Limb (tissue), 2 donors: ENCODE measurements at regions not wholly inside any gene's neighbourhood (a gene's known extent, or its start where the extent isn't known, plus 50 kb on each side); places are given as distances from the start of the nearest gene placed in this dataset.
A peak's percentile ranks its signal among the peaks of the same experiment; 100 is the strongest.
"Not testable (repeated sequence)": the region's sequence is repeated elsewhere in the genome, so short reads cannot be mapped to it uniquely, and the experiment has no call there.

Experiments
- DNase-seq, 2 donors: peaks; one replicate each; pipeline ENCODE4 v3.0.0-alpha.2; 2016; ENCODE audit errors: extremely low spot score in 2 of 2

DNA sequence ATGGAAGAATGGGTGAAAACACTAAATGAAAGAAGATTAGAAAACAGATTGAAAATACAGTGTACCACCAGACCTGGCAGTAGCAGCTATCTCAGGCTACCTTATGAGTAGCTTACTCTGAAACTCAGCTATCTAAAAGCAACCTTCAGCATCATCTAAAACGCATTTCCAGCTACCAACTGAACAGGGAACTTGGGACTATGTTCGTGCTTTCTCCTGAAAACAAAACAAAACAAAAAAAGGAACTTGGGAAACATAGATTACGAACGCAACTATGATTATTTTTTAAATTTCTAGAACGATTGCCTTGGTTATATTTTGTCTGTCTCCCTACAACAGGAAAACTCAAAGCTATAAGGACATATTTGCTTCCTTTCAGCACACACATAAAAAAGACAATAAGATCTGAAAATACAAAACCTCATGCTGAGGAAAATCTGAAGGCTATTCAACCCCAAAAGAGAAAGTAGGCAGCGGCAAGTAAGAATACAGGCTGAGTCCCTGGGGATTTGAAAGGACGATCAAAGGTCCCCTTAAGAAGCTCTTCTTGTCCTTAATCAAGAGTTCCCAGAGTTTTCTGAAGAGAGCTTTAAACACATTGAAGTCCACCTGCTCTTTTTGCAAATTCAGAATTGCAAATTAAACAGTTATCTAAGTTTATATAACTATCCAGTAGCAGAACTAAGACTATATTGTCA lies 53.4 kb downstream of the OR2K2 start:
- DNase-seq: no peak

DNA sequence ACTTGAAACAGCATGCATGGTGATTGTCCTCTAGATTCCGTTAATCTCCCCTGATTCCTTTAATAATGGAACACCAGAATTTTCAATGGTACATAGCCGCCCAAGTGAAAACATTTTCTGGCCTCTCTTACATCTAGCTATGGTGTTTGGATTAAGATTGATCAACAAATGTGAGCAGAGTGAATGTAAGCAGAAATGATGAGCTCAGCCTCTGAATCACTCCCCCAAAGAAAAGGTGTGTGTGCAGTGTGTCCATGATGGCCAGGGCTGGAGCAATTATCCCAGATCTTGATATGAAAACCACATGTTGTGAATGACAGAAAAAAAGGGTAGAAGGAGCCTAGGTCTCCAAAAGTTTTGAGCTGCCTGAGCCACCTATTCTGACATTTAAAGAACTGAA lies 55.3 kb downstream of the OR2K2 start:
- DNase-seq: no peak

DNA sequence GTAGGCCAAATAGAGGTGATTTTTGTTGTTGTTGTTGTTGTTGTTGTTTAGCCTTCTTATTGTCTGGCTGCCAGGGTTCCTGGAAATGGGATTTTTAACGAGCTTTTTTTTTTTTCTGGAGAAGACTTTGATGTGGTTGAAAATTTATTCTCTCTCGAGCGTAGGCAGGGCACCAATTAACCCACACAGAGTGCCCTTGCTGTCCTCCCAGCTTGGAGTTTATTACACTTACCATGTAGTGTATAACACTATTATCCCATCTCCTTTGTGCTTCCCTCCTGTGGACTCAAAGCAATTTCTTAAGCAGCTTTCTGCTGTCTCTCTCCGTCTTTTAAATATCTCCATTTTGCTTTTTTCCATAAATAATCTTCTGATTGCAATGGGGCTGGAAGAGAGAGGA lies 57.4 kb downstream of the OR2K2 start:
- no peak for DNase-seq

GRCh38 chr9:111271481-111272080 lies 58.4 kb downstream of the OR2K2 start:
- no peak for DNase-seq

GRCh38 chr9:111271047-111271446 lies 59.0 kb downstream of the OR2K2 start:
- no peak for DNase-seq

DNA sequence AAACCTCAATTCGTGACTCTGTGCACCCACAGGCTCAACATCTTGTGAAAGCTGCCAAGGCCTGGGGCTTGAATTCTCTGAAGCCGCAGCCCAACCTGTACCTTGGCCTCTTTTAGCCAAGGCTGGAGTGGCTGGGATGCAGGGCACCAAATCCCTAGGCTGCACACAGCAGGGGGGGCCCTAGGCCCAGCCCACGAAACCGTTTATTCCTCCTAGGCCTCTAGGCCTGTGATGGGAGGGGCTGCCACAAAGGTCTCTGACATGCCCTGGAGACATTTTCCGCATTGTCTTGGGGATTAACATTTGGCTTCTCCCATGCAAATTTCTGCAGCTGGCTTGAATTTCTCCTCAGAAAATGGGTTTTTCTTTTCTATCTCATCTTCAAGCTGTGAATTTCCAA lies 64.0 kb downstream of the OR2K2 start:
- not testable (repeated sequence) for DNase-seq

GRCh38 chr9:111263116-111263515 lies 66.9 kb downstream of the OR2K2 start:
- no peak for DNase-seq

DNA sequence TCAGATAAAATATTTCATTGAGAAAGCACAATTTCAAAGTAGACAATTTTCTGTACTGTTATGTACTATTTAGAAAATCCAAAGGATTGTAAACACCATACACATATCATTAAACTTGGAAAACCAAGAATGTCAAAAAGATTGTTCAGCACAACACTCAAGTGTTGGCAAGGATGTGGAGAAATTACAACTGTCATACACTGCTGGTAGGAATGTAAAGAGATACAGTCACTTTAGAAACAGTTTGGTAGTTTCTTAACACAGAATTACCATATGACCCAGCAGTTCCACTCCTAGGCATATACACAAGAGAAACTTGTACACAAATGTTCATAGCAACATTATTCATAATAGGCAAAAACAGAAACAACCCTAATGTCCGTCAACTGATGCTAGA lies 71.2 kb downstream of the OR2K2 start:
- no peak for DNase-seq

DNA sequence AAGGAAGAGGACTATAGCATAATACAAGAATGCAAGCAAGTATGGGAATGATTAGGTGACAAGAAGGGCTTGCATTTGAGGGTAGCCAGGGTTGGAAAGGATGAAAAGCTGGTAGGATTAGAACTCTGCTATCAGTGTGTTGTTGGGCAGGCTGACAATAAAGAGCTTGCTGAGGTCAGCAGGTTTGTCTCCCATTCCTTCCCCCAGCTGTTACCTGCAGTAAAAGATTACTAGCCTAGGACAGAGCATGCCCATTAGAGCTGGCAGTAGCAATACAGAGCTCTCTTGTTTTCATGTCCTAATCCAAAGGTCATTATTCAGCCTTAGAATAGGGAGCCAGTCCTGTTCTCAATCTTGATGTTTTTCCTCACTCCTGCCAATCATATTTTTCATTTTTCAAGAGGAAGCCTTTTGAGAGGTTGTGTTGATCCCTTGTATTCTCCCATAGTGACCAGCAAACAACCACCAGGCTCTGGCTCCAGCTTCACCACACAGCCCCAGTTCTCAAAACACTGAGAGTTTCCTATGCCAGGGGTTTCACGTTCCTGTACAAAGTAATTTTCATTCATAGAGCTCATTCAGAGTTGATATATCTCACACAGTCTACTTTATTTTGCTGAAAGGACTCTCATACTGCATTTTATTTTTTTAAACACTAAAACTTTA lies 71.7 kb downstream of the OR2K2 start:
- DNase-seq: no peak

GRCh38 chr9:111253742-111254437 lies 76.1 kb downstream of the OR2K2 start:
- no peak for DNase-seq

GRCh38 chr9:111250875-111251842 lies 78.9 kb downstream of the OR2K2 start:
- DNase-seq: no peak

DNA sequence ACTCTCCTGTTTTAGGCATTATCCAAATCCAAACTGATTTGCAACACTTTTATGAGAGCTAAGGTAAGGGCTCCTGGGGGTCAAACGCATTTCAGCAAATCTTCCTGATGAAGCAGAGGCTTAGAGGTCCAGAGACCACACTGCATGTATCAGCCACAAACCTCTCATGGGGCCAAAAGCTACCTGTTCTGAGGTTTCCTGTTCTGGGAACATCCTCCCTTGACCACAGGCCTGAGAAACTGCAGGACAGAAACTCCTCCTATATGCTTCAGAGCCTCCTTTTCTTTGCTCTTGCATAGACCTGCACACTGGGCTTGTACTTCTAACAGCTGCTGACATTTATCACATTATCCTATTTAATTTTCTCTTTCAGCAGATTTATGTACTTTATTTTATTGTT lies 92.6 kb downstream of the OR2K2 start:
- DNase-seq: no peak

- peak in 1 of 2 donors; percentile 44 for DNase-seq
Observed at GRCh38 chr9:111236332-111236731, 93.7 kb downstream of the OR2K2 start.

- no peak for DNase-seq
Observed at GRCh38 chr9:111233963-111234362, 96.1 kb downstream of the OR2K2 start.

DNA sequence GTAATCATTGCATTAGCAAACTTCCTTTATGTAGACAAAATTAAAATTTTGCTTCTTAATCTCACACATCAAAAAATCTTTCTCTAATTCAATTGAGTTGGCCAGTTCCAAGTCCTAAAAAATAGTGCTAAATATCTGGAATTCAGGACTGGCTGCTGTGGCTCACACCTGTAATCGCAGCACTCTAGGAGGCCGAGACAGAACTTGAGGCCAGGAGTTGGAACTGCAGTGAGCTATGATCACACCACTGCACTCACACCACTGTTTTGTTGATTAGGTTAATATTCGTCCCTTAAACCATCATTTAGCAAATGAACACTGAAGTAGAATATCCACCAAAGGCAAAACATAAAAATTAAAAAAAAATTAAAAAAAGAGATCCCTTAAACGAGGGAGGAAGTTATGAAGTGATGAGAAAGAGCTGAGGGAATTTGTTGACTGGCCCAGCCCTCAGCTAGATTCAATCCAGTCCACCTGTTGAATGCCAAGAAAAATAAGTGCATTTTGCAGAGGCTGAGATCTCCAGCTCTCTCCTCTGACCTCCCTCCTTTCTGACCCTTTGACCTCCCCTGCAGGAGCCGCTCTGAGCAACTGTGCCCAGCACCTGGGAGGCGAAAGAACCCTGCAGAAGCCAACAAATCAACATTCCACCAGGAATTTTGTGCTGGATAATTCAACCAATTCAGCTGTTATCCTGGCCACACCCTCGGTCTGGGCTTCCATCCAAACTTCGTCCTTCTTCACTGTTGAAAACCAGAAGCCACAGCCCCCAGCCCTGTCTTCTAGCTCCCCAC lies 96.8 kb downstream of the OR2K2 start:
- DNase-seq: peak; percentile 77 to 79

DNA sequence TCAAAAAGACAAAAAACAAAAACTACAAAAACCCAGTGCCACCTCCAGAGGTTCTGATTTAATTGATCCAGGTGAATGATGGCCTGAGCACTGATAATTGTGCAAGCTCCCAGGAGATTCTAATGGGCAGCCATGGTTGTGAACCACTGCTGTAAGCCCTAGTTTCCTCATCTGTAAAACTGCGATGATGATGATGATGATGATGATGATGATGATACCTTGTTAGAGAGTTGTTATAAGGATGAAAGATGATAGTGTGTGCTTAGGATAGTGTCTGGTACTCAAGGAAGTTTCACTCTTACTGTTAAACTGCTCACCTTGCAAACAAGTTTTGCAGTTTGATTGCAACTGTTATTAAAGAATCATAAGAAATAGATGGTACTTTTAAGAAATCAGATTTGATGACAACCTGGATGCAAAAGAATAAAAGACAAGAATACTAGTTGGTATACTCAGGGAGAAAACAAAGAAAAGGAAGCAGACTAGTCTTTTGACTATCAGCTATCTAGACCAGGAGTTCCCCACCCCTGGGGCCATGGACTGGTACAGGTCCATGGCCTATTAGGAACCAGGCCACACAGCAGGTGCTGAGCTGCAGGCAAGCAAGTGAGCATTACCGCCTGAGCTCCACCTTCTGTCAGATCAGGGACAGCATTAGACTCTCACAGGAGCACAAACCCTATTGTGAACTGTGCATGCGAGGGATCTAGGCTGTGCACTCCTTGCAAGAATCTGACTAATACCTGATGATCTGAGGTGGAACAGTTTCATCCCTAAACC lies 98.0 kb downstream of the OR2K2 start:
- DNase-seq: no peak

DNA sequence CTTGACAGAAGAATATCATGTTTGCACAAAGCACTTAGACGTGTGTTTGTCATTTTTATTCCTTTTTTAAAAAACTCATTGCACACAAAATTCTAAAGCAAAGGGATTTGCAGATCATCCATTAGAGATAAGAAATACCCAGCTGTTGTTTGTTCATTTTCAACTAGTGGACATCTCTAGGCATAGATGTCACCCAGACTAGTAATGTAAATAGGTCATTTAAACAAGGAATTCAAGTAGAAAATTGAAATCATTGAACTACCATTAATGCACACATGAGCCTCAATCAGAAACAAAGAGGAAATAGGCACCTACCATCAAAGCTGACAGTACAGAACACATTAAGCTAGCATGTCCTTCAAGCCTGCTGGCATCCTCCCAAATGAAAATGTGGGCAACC lies 107.3 kb downstream of the OR2K2 start:
- DNase-seq: no peak

DNA sequence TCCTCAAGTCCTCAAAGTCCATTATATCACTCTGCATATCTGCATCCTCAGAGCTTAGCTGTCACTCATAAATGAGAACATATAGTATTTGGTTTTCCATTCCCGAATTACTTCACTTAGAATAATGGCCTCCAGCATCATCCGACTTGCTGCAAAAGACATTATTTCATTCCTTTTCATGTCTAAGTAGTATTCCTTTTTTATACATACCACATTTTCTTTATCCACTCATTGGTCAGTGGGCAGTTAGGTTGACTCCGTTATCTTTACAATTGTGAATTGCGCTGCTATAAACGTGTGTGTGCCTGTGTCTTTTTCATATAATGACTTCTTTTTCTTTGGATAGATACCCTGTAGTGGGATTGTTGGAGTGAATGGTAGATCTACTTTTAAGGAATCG lies 117.2 kb downstream of the OR2K2 start:
- no peak for DNase-seq

- DNase-seq: no peak
Observed at GRCh38 chr9:111198936-111199335, 131.1 kb downstream of the OR2K2 start.

GRCh38 chr9:111197256-111197655 lies 132.8 kb downstream of the OR2K2 start:
- no peak for DNase-seq
